Neutrophil (primary cell): ENCODE measurements at regions not wholly inside any gene's neighbourhood (a gene's known extent, or its start where the extent isn't known, plus 50 kb on each side); places are given as distances from the start of the nearest gene placed in this dataset.

Experiments used
- H3K27ac ChIP-seq: fragments of 200-600 bp; sonication (generic); 2 replicates; pipeline ENCODE4 v1.5.1; 2016; ENCODE audit warnings: mild to moderate bottlenecking, moderate library complexity
- H3K27me3 ChIP-seq: fragments of 200-600 bp; sonication (generic); 2 replicates; pipeline ENCODE4 v1.6.0; 2016; ENCODE audit warnings: mild to moderate bottlenecking
- H3K36me3 ChIP-seq: fragments of 200-600 bp; sonication (generic); 2 replicates; pipeline ENCODE4 v1.5.1; 2017
- H3K4me1 ChIP-seq, 2 experiments: fragments of 200-600 bp in 1 of 2; sonication (generic) in 1 of 2; 1 replicate in 1 of 2; 2 replicates in 1 of 2; pipeline versions ENCODE4 v1.5.1 to v1.6.1; 2013 to 2016; ENCODE audit warnings: low read depth in 1 of 2, low read length in 1 of 2, mild to moderate bottlenecking in 1 of 2, moderate library complexity in 1 of 2; ENCODE audit not compliant: control insufficient read depth in 1 of 2, insufficient read depth in 1 of 2
- H3K4me3 ChIP-seq, 2 experiments: fragments of 200-600 bp in 1 of 2; sonication (generic) in 1 of 2; 1 replicate in 1 of 2; 2 replicates in 1 of 2; pipeline ENCODE4 v1.5.1; 2013 to 2016; ENCODE audit warnings: low read depth in 1 of 2, low read length in 1 of 2, mild to moderate bottlenecking in 1 of 2, moderate library complexity in 1 of 2
- H3K9me3 ChIP-seq: fragments of 200-600 bp; sonication (generic); 2 replicates; pipeline ENCODE4 v1.5.1; 2016
- CTCF ChIP-seq: fragments of 200-600 bp; sonication (generic); IDR thresholded peaks from 2 replicates; pipeline ENCODE4 v1.5.1; 2016; ENCODE audit warnings: antibody characterized with exemption

- no peaks in the 10 kb centered on the region for H3K27me3 ChIP-seq
- no peak for TF ChIP-seq CTCF
- H3K36me3 ChIP-seq = no peaks in the 10 kb centered on the region
- no peaks in the 10 kb centered on the region for H3K9me3 ChIP-seq
- no peak overlapping the region for H3K27ac ChIP-seq
- no peak overlapping the region for H3K4me3 ChIP-seq
- no peaks in the 10 kb centered on the region for H3K4me1 ChIP-seq
Observed at GRCh38 chr1:193700710-193701355, 514.4 kb upstream of the B3GALT2 start.

DNA sequence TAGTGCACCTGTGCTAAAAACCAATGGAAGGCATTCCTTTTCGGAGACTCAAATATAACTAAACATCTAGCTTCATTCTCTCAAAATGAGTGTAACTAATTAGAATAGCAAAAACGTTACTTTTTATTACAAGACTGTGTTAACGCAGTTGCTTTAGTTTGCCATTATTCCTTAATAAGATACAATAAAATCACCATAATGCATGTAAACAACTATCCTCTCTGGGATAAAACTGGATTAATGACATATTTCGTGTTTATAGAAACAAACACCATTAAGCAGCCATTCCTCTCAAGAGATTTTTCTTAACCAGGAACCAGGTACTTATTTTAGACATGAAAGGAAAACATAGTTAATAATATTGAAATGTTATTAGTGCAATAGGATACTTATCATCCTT lies 512.8 kb upstream of the B3GALT2 start:
- no peaks in the 10 kb centered on the region for H3K27me3 ChIP-seq
- no peak overlapping the region for H3K4me3 ChIP-seq
- no peaks in the 10 kb centered on the region for H3K9me3 ChIP-seq
- no peak overlapping the region for H3K27ac ChIP-seq
- TF ChIP-seq CTCF = no peak
- H3K4me1 ChIP-seq = no peaks in the 10 kb centered on the region
- no peaks in the 10 kb centered on the region for H3K36me3 ChIP-seq

GRCh38 chr1:193697776-193698175 lies 511.4 kb upstream of the B3GALT2 start:
- TF ChIP-seq CTCF = no peak
- Histone ChIP-seq H3K36me3 (no peaks in the 10 kb centered on the region), H3K9me3 (no peaks in the 10 kb centered on the region), H3K4me1 (no peaks in the 10 kb centered on the region), H3K4me3 (no peak overlapping the region), H3K27me3 (no peaks in the 10 kb centered on the region), H3K27ac (no peak overlapping the region)

GRCh38 chr1:193697115-193697762 lies 510.8 kb upstream of the B3GALT2 start:
- Histone ChIP-seq H3K4me3 (no peak overlapping the region), H3K36me3 (no peaks in the 10 kb centered on the region), H3K27me3 (no peaks in the 10 kb centered on the region), H3K27ac (no peak overlapping the region), H3K4me1 (no peaks in the 10 kb centered on the region), H3K9me3 (no peaks in the 10 kb centered on the region)
- TF ChIP-seq CTCF = no peak

DNA sequence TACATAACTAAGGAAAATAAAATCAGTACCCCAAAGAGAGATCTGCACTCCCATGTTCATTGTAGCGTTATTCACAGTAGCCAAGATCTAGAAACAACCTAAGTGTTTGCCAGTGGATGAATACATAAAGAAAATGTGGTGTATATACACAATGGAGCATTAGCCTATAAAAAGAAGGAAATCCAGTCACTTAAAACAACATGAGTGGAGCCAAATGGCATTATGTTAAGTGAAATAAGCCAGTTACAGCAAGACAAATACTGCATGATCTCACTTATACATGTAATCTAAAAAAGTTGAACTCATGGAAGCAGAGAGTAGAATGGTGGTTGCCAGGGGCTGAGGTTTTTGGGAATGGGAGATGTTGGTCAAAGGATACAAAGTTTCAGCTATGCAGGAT lies 508.3 kb upstream of the B3GALT2 start:
- no peaks in the 10 kb centered on the region for H3K27me3 ChIP-seq
- no peaks in the 10 kb centered on the region for H3K9me3 ChIP-seq
- H3K4me1 ChIP-seq = no peaks in the 10 kb centered on the region
- H3K36me3 ChIP-seq = no peaks in the 10 kb centered on the region
- H3K27ac ChIP-seq = no peak overlapping the region
- TF ChIP-seq CTCF = no peak
- H3K4me3 ChIP-seq = no peak overlapping the region
